GM12878 (cell line): ENCODE measurements at regions not wholly inside any gene's neighbourhood (a gene's known extent, or its start where the extent isn't known, plus 50 kb on each side); places are given as distances from the start of the nearest gene placed in this dataset.
A peak's percentile ranks its signal among the peaks of the same experiment; 100 is the strongest.

Source experiments
- ATAC-seq: fragments of 200-7000 bp; cut with Tn5 transposase; 3 replicates; pipeline ENCODE4 v1.9.1; 2020; ENCODE audit warnings: mild to moderate bottlenecking, moderate library complexity
- BruUV-seq: library from RNA; stranded (reverse); fragments of 400-500 nt; replicated peaks from 2 replicates; lab custom pipeline; 2021; lab: Mats Ljungman, UMichigan
- CTCF ChIA-PET: fragments of 300-600 bp; sonication (Branson Sonifier 250); formaldehyde crosslinking; extraction: SDS; loops from one replicate; lab custom pipeline; 2021; ENCODE audit warnings: inconsistent platforms; lab: Yijun Ruan, JAX
- POLR2A ChIA-PET: fragments of 350-600 bp; formaldehyde crosslinking; extraction: SDS; loops from one replicate; lab custom pipeline; 2021; ENCODE audit warnings: inconsistent platforms; lab: Charles Lee
- RAD21 ChIA-PET: fragments of 300-600 bp; sonication (Branson Sonifier 250); formaldehyde crosslinking; loops from one replicate; lab custom pipeline; 2023; ENCODE audit warnings: antibody characterized with exemption; ENCODE audit not compliant: unreplicated experiment; lab: Charles Lee
- SMC1A ChIA-PET: fragments of 300-600 bp; sonication (Branson Sonifier 250); formaldehyde crosslinking; loops from one replicate; lab custom pipeline; 2023; ENCODE audit not compliant: unreplicated experiment, uncharacterized antibody; lab: Charles Lee
- DNase-seq: peaks from one replicate; pipeline ENCODE4 v3.0.0-alpha.2; 2011; ENCODE audit warnings: low read depth, low spot score
- FAIRE-seq: peaks from 3 replicates; lab custom pipeline; 2011; peaks lifted over from hg19 to GRCh38; lab: Jason Lieb, UNC
- H2AFZ ChIP-seq: 2 replicates; pipeline ENCODE4 v1.6.0; 2011; ENCODE audit warnings: low read depth, low read length, control low read depth; ENCODE audit not compliant: control insufficient read depth
- H3K27ac ChIP-seq: 2 replicates; pipeline ENCODE4 v1.5.1; 2011; ENCODE audit warnings: control low read depth; ENCODE audit not compliant: control insufficient read depth, insufficient read depth
- H3K27me3 ChIP-seq, 2 experiments: replicated peaks in 1 of 2; 2 replicates each; pipeline versions ENCODE4 v1.6.0 to v1.6.1; 2011; ENCODE audit warnings: low read length in 1 of 2; ENCODE audit not compliant: control insufficient read depth in 2 of 2, insufficient read depth in 2 of 2
- H3K36me3 ChIP-seq, 2 experiments: 2 replicates each; pipeline ENCODE4 v1.5.1; 2011; ENCODE audit warnings: low read length in 1 of 2; ENCODE audit not compliant: control insufficient read depth in 2 of 2, insufficient read depth in 2 of 2
- H3K4me1 ChIP-seq: 2 replicates; pipeline ENCODE4 v1.6.1; 2011; ENCODE audit warnings: mild to moderate bottlenecking, low read length, moderate library complexity, mixed read lengths; ENCODE audit not compliant: control insufficient read depth, insufficient read depth
- H3K4me2 ChIP-seq: 2 replicates; pipeline ENCODE4 v1.6.0; 2011; ENCODE audit warnings: control low read depth; ENCODE audit not compliant: control insufficient read depth, insufficient read depth
- H3K4me3 ChIP-seq: fragments of 200-600 bp; sonication (generic); 2 replicates; pipeline ENCODE4 v1.5.1; 2016
- H3K79me2 ChIP-seq: 2 replicates; pipeline ENCODE4 v1.6.0; 2011; ENCODE audit warnings: low read length; ENCODE audit not compliant: control insufficient read depth, insufficient read depth
- H3K9ac ChIP-seq: 2 replicates; pipeline ENCODE4 v1.8.0; 2011; ENCODE audit warnings: low read length, control low read depth, mixed read lengths; ENCODE audit not compliant: control insufficient read depth, insufficient read depth
- H3K9me3 ChIP-seq: replicated peaks from 3 replicates; pipeline ENCODE4 v1.5.1; 2011; ENCODE audit warnings: mild to moderate bottlenecking, low read length; ENCODE audit not compliant: control insufficient read depth, insufficient read depth
- H4K20me1 ChIP-seq: 2 replicates; pipeline ENCODE4 v1.6.0; 2011; ENCODE audit not compliant: control insufficient read depth, insufficient read depth
- ATF7 ChIP-seq: fragments of 450-650 bp; IDR thresholded peaks from 2 replicates; pipeline ENCODE4 v1.6.1; 2016; ENCODE audit warnings: low read depth, mild to moderate bottlenecking
- BCL11A ChIP-seq: IDR thresholded peaks from 2 replicates; pipeline ENCODE4 v1.6.1; 2011; ENCODE audit warnings: low read depth, low read length
- BHLHE40 ChIP-seq, 2 experiments: fragments of 450-650 bp in 1 of 2; IDR thresholded peaks; 2 replicates each; pipeline ENCODE4 v1.6.1; 2011 to 2017; ENCODE audit warnings: low read depth in 2 of 2, borderline replicate concordance in 1 of 2, improper control_type of control experiment in 1 of 2, low read length in 1 of 2, mild to moderate bottlenecking in 1 of 2
- DPF2 ChIP-seq: fragments of 450-650 bp; IDR thresholded peaks from 2 replicates; pipeline ENCODE4 v1.6.1; 2017; ENCODE audit warnings: mild to moderate bottlenecking
- EP300 ChIP-seq, 2 experiments: fragments of 150-350 bp in 1 of 2; IDR thresholded peaks; 2 replicates each; pipeline ENCODE4 v1.6.1; 2011 to 2012; ENCODE audit warnings: low read depth in 2 of 2, low read length in 2 of 2, borderline replicate concordance in 1 of 2, improper control_type of control experiment in 1 of 2, inconsistent platforms in 1 of 2; ENCODE audit not compliant: control insufficient read depth in 1 of 2
- MEF2B ChIP-seq: fragments of 450-650 bp; IDR thresholded peaks from 2 replicates; pipeline ENCODE4 v1.6.1; 2018; ENCODE audit warnings: mild to moderate bottlenecking, moderate library complexity; ENCODE audit not compliant: partially characterized antibody, poor library complexity, severe bottlenecking
- MTA2 ChIP-seq: fragments of 450-650 bp; IDR thresholded peaks from 2 replicates; pipeline ENCODE4 v1.6.1; 2016; ENCODE audit warnings: low read depth, mild to moderate bottlenecking, moderate library complexity
- POU2F2 ChIP-seq: IDR thresholded peaks from 3 replicates; pipeline ENCODE4 v1.6.1; 2011; ENCODE audit warnings: low read depth, mild to moderate bottlenecking, low read length, borderline replicate concordance
- RELA ChIP-seq: fragments of 450-650 bp; IDR thresholded peaks from 2 replicates; pipeline ENCODE4 v1.8.0; 2014; ENCODE audit warnings: borderline replicate concordance; ENCODE audit not compliant: partially characterized antibody
- STAT1 ChIP-seq: fragments of 450-650 bp; conservative IDR thresholded peaks from 2 replicates; pipeline ENCODE4 v1.6.1; 2014; ENCODE audit warnings: antibody characterized with exemption, mild to moderate bottlenecking
- TARDBP ChIP-seq: IDR thresholded peaks from 2 replicates; pipeline ENCODE4 v1.6.1; 2016; ENCODE audit warnings: borderline replicate concordance
- ZNF384 ChIP-seq: IDR thresholded peaks from 2 replicates; pipeline ENCODE4 v1.6.1; 2012; ENCODE audit warnings: low read depth, mild to moderate bottlenecking, low read length, improper control_type of control experiment, borderline replicate concordance
- WGBS: methylation state at CpG from one replicate; pipeline ENCODE4 v1.1.6; 2016; ENCODE audit warnings: low lambda C conversion rate; ENCODE audit not compliant: insufficient replicate concordance, insufficient coverage; ENCODE audit errors: missing lambda C conversion rate; 5-methylcytosine and 5-hydroxymethylcytosine counted together
- in situ Hi-C: fragments of 300-500 bp; cut with MboI; formaldehyde crosslinking; loops from 9 replicates; pipeline ENCODE4 v1.14.3; 2018; ENCODE audit warnings: mixed read lengths
- intact Hi-C: fragments of 100-400 bp; cut with micrococcal nuclease; formaldehyde crosslinking; loops from one replicate; pipeline ENCODE4 v1.14.2; 2022; ENCODE audit not compliant: unreplicated experiment
- TF ChIP-seq, protein P1 (sequence below): fragments of 450-650 bp; IDR thresholded peaks from 2 replicates; pipeline ENCODE4 v1.6.1; 2017; ENCODE audit warnings: mild to moderate bottlenecking, moderate library complexity

DNA sequence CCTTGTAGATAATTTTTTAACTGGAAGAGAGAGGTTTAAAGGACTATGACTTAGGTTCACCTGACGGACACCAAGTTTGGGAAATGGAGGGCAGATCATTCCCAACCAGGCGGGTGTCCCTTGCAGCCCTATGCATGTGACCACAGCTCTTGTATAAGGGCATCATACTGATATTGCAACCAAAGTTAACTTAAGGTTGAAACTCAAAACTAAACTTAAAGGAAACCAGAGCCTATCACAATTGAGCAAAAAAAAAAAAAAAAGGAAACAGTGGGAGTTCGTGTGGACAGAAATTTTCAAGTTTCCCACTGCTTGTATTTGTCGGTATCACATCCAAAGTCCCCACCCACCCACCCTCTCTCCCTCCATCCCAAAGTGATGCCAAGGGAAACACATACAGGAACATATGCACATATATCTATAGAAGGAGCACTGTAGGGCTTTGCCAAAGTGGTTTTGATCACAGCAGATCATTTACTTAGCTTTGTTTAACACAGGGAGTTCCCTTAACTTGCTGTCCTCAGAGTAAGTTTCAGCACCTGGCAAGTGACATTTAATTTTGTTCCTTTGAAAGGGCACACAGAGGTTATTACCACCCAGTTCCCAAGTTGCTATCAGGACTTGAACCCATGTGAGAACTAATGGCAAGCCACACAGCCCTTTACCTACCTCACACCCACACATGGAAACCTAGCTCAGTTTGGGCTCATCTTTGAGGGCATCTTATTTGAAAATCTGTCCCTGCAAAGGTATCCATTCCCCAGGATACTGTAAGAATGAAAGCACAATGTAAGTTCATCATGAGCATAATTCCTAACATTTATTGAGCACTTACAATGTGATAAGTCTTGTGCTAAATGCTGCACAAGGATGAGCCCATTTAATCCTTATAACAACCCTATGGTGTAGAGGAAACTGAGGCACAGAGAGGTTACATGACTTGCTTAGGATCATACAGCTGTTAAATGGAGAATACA lies 204.5 kb upstream of the CMC1 start (continued):
- TF ChIP-seq MEF2B, result peak; percentile 31
- no peak for TF ChIP-seq STAT1

DNA sequence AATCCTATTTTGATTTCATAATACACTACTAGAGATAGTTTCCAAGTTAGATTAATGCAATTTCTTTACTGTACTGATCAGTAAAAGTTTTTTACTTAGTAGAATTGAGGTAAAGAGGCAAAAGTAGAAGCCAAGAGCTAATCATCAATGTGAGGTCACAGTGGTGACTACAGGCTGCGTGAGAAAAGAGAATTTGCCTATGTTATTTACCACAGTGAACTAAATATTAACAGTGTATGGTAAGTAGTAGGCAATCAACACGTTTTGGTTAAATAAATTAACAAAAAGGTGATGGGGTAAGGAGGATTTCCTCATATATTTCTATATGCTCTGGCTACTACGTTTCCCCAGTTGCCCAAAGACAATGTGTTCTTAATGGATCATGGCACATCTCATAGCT lies 202.2 kb upstream of the CMC1 start:
- ChIA-PET POLR2A (interaction anchor here (1.6 to 1.9 kb wide), 3 partner anchors 21 to 93 kb away, joined by 6 to 9 read pairs (median 8); no protein-coding TSS in a partner anchor), CTCF (interaction anchor here (0.7 to 1.6 kb wide), 7 partner anchors 11 to 327 kb away, joined by 3 to 5 read pairs (median 3); no protein-coding TSS in a partner anchor), SMC1A (interaction anchor here (0.9 to 15.7 kb wide), 7 partner anchors 13 to 287 kb away, joined by 3 to 296 read pairs (median 40); no protein-coding TSS in a partner anchor), RAD21 (interaction anchor here (1.0 to 11.0 kb wide), 9 partner anchors 16 to 327 kb away, joined by 3 to 221 read pairs (median 6); no protein-coding TSS in a partner anchor)
- Histone ChIP-seq H3K4me2 (no peak overlapping the region), H3K27me3 (no peaks in the 10 kb centered on the region), H2AFZ (no peak overlapping the region), H3K4me1 (no peaks in the 10 kb centered on the region), H3K79me2 (no peaks in the 10 kb centered on the region), H3K9me3 (no peaks in the 10 kb centered on the region), H3K36me3 (no peaks in the 10 kb centered on the region), H3K27ac (no peak overlapping the region), H3K9ac (no peak overlapping the region), H4K20me1 (no peaks in the 10 kb centered on the region), H3K4me3 (no peak overlapping the region)
- in situ Hi-C loops, result no loop called here
- TF ChIP-seq DPF2, result no peak
- no peak for TF ChIP-seq RELA
- TF ChIP-seq BHLHE40 (IDR thresholded peaks at IDR 0.05; ENCODE audit: borderline replicate concordance in 1 of 2, low read depth in 2 of 2, low read length in 1 of 2), result peak; percentile 43 to 66; a peak in 3 of 4 replicates
- TF ChIP-seq POU2F2, result peak; percentile 42; the same call in 1 of the 3 replicates
- 0 out of 2 replicates have a peak, but pooled peaks have one; percentile 40 for TF ChIP-seq BCL11A
- peak; percentile 53; the same call in 1 of the 2 replicates for TF ChIP-seq ATF7
- TF ChIP-seq, protein P1, sequence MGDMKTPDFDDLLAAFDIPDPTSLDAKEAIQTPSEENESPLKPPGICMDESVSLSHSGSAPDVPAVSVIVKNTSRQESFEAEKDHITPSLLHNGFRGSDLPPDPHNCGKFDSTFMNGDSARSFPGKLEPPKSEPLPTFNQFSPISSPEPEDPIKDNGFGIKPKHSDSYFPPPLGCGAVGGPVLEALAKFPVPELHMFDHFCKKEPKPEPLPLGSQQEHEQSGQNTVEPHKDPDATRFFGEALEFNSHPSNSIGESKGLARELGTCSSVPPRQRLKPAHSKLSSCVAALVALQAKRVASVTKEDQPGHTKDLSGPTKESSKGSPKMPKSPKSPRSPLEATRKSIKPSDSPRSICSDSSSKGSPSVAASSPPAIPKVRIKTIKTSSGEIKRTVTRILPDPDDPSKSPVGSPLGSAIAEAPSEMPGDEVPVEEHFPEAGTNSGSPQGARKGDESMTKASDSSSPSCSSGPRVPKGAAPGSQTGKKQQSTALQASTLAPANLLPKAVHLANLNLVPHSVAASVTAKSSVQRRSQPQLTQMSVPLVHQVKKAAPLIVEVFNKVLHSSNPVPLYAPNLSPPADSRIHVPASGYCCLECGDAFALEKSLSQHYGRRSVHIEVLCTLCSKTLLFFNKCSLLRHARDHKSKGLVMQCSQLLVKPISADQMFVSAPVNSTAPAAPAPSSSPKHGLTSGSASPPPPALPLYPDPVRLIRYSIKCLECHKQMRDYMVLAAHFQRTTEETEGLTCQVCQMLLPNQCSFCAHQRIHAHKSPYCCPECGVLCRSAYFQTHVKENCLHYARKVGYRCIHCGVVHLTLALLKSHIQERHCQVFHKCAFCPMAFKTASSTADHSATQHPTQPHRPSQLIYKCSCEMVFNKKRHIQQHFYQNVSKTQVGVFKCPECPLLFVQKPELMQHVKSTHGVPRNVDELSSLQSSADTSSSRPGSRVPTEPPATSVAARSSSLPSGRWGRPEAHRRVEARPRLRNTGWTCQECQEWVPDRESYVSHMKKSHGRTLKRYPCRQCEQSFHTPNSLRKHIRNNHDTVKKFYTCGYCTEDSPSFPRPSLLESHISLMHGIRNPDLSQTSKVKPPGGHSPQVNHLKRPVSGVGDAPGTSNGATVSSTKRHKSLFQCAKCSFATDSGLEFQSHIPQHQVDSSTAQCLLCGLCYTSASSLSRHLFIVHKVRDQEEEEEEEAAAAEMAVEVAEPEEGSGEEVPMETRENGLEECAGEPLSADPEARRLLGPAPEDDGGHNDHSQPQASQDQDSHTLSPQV, result no peak
- peak in 1 of 2 experiments; percentile 71; a peak in 2 of 4 replicates for TF ChIP-seq EP300 (IDR thresholded peaks at IDR 0.05; ENCODE audit: borderline replicate concordance in 1 of 2, control insufficient read depth in 1 of 2, low read depth in 2 of 2, low read length in 2 of 2)
- TF ChIP-seq MTA2, result peak; percentile 73
- TF ChIP-seq ZNF384, result no peak
- no peak for TF ChIP-seq TARDBP
- 0% methylated on average over 3 of the region's 3 CpGs for WGBS
- no peak for DNase-seq
- intact Hi-C loops, result loop anchor here (5.0 kb wide), 3 partner anchors 203 to 327 kb away; partner anchors contain the start of gene CMC1
- FAIRE-seq, result no peak
- peak; percentile 13 for ATAC-seq
- no TSS peak for BruUV-seq
